ENCODE measurements at regions not wholly inside any gene's neighbourhood (a gene's known extent, or its start where the extent isn't known, plus 50 kb on each side); places are given as distances from the start of the nearest gene placed in this dataset.

DNA sequence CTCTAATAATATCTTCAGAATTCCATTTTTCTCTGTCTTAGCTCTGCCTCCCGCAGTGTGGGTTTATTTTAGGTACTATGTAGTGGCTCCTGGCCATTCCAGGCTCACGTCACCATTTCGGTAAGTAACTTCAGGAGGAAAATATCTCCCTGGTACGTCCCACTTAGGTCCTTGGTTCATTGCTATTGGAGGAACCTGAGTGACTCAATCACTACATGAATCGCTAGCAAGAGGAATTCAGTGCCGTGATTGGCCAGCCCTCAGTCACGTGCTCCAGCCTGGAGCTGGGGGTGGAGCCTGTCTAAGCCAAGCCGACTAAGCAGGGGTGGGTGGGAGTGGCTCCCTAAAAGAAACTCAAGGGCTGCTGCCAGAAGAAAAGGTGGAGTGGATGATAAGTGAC, 67.3 kb upstream of the E2F3 start:
- Histone ChIP-seq H3K36me3 (no peaks in the 10 kb centered on the region), H3K4me1 (ENCODE audit: control insufficient read depth in 1 of 2, insufficient read depth in 1 of 2, low read depth in 1 of 2, low read length in 1 of 2) (no peaks in the 10 kb centered on the region), H3K27ac (no peak overlapping the region), H3K9me3 (no peaks in the 10 kb centered on the region), H3K27me3 (no peaks in the 10 kb centered on the region), H3K4me3 (ENCODE audit: low read depth in 1 of 2, low read length in 1 of 2) (no peak overlapping the region)
- TF ChIP-seq, protein P1, sequence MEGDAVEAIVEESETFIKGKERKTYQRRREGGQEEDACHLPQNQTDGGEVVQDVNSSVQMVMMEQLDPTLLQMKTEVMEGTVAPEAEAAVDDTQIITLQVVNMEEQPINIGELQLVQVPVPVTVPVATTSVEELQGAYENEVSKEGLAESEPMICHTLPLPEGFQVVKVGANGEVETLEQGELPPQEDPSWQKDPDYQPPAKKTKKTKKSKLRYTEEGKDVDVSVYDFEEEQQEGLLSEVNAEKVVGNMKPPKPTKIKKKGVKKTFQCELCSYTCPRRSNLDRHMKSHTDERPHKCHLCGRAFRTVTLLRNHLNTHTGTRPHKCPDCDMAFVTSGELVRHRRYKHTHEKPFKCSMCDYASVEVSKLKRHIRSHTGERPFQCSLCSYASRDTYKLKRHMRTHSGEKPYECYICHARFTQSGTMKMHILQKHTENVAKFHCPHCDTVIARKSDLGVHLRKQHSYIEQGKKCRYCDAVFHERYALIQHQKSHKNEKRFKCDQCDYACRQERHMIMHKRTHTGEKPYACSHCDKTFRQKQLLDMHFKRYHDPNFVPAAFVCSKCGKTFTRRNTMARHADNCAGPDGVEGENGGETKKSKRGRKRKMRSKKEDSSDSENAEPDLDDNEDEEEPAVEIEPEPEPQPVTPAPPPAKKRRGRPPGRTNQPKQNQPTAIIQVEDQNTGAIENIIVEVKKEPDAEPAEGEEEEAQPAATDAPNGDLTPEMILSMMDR (IDR thresholded peaks at IDR 0.05): no peak

DNA sequence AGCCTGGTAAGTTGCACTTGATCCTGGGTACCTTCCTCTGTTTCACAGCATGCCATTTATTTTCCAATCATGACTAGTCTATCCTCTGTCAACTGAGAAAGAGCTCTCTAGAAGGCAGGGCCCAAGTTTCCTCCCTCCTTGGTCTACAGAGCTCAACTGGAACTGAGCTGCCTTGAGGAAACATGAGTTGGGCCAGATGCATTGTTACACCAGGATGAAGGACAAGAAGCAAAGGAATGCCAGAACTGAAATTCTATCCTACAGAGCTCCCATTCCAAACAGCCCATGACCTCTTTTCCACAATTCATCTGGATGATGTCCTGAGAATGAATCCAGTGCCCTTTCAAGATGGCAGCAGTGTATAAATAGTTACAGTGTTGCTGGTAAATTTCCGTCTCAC, 66.7 kb upstream of the E2F3 start:
- no peaks in the 10 kb centered on the region for H3K27me3 ChIP-seq
- TF ChIP-seq, protein P1 (IDR thresholded peaks at IDR 0.05): no peak
- H3K4me3 ChIP-seq (ENCODE audit: low read depth in 1 of 2, low read length in 1 of 2): no peak overlapping the region
- no peaks in the 10 kb centered on the region for H3K9me3 ChIP-seq
- H3K36me3 ChIP-seq: no peaks in the 10 kb centered on the region
- H3K4me1 ChIP-seq (ENCODE audit: control insufficient read depth in 1 of 2, insufficient read depth in 1 of 2, low read depth in 1 of 2, low read length in 1 of 2): no peaks in the 10 kb centered on the region
- H3K27ac ChIP-seq: no peak overlapping the region

DNA sequence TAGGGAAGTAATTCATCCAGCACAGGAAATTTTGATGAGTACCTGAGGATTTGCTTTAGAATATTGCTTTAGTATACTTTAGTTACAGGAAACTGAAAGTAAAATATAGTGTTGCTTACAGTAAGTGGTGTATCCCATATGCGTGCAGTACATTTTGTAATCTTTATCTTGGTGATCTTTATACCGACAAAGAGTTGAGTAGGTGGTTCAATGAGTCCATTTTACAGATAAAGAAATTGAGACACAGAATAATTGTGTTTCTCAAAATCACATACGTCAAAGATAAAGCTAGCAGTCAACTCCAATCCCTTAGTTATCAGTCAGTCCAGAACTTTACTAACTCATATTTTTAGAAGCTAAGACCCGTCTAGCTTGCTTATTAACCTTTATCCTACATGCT, 65.8 kb upstream of the E2F3 start:
- Histone ChIP-seq H3K4me3 (ENCODE audit: low read depth in 1 of 2, low read length in 1 of 2) (no peak overlapping the region), H3K36me3 (no peaks in the 10 kb centered on the region), H3K27me3 (no peaks in the 10 kb centered on the region), H3K4me1 (ENCODE audit: control insufficient read depth in 1 of 2, insufficient read depth in 1 of 2, low read depth in 1 of 2, low read length in 1 of 2) (no peaks in the 10 kb centered on the region), H3K9me3 (no peaks in the 10 kb centered on the region), H3K27ac (no peak overlapping the region)
- TF ChIP-seq, protein P1 (IDR thresholded peaks at IDR 0.05): no peak

DNA sequence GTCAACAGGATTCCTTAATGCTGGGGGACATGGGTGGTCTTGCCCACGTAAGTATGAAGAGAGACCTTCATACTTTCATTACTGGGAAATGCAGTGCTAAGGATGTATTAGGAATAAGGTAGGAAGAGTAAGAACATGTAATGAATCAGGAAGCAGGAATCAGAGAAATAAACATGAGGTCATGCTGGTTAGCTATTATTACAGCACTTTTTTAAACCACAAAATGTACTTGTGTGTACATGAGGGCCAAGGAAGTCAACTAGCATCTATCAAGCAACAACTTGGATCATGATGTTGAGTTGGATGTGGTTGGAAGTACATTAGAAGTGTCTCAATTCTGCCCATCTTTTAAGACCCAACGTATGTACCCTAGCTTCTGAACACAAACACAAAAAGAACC, 63.5 kb upstream of the E2F3 start:
- Histone ChIP-seq H3K36me3 (no peaks in the 10 kb centered on the region), H3K27me3 (no peaks in the 10 kb centered on the region), H3K4me3 (ENCODE audit: low read depth in 1 of 2, low read length in 1 of 2) (no peak overlapping the region), H3K4me1 (ENCODE audit: control insufficient read depth in 1 of 2, insufficient read depth in 1 of 2, low read depth in 1 of 2, low read length in 1 of 2) (no peaks in the 10 kb centered on the region), H3K9me3 (no peaks in the 10 kb centered on the region), H3K27ac (no peak overlapping the region)
- TF ChIP-seq, protein P1 (IDR thresholded peaks at IDR 0.05): no peak

DNA sequence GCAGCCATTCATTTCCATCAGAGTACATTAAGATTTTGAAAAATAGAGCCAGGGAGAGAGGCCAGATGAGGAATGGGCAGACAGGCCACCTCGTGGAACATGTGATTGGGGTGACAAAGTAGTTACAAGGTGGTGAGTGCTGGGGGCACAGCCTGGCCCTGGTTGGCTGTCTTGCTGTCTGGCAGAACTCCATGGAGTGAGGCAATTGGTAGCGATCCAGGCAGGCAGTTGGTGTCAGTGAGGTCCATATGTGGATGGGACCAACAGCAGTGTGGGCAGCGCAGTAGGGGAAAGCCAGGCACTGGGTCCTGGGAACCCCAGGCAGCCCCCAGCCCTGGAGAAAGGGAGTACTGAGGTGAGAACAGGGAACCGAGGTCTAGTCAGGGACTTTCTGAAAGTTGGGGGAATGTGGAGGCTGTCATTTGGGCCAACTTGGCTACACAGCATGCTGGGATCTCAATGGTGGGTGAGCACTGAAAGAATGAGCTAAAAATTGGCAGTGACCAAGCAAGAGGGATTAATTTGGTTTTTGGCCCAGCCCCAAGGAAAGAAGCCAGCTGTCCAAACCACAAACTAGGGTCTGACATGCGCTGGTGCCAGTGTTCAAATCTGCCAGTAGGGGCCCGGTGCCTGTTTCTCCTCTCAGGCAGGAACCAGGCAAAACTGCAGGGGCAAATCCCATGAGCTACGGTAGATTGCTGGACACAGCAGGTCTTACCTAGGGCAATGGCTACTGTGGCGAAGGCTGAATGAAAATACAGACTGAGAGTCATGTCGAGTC, 61.4 kb upstream of the E2F3 start:
- Histone ChIP-seq H3K9me3 (no peaks in the 10 kb centered on the region), H3K4me3 (ENCODE audit: low read depth in 1 of 2, low read length in 1 of 2) (no peak overlapping the region), H3K4me1 (ENCODE audit: control insufficient read depth in 1 of 2, insufficient read depth in 1 of 2, low read depth in 1 of 2, low read length in 1 of 2) (no peaks in the 10 kb centered on the region), H3K36me3 (no peaks in the 10 kb centered on the region), H3K27me3 (no peaks in the 10 kb centered on the region), H3K27ac (no peak overlapping the region)
- TF ChIP-seq, protein P1 (IDR thresholded peaks at IDR 0.05): no peak
